ENCODE measurements at regions not wholly inside any gene's neighbourhood (a gene's known extent, or its start where the extent isn't known, plus 50 kb on each side); places are given as distances from the start of the nearest gene placed in this dataset.

DNA sequence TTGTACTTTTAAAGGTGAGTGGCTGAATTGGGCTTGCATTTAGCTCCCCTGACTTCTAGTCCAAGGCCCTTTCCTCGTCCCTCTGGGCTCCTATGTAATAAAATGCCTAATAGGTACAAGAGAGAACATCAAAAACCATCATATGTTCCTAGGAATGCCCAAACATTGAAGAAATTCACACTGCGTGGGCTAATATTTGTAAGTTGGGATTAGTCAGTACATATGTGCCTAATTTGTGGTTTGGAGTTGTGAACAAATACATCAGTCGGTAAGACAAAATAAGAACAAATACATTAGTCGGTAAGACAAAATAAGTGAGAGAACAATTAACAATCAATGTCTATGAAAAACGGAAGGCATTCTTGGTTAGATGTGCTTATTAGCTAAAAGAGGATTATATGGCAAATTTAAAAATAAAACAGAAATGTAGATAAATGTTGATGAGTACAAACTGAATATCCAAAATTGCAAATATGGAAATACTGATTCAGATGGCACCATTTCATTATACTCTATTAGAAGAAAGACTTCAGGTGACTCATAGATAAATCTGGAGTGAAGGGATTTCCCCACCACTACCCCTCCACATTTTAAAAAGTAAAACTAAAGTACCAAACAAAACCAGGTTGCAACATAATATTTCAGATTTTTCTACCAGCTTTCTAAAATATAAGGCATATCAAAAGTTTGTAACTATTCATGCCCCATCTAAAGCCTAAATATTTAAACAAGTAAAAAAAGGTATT lies 325.4 kb downstream of the ZEB2 start:
- Mint-ChIP-seq H3K4me3 (peak overlapping the region; percentile 41), H3K9me3 (no peaks in the 10 kb centered on the region), H3K4me1 (peaks cover 34% of the 10 kb centered on the region), H3K36me3 (peaks cover 24% of the 10 kb centered on the region), H3K27ac (peak overlapping the region; percentile 89)
- no peak for DNase-seq (ENCODE audit: low spot score in 2 of 2)
- ATAC-seq: peak; percentile 72

DNA sequence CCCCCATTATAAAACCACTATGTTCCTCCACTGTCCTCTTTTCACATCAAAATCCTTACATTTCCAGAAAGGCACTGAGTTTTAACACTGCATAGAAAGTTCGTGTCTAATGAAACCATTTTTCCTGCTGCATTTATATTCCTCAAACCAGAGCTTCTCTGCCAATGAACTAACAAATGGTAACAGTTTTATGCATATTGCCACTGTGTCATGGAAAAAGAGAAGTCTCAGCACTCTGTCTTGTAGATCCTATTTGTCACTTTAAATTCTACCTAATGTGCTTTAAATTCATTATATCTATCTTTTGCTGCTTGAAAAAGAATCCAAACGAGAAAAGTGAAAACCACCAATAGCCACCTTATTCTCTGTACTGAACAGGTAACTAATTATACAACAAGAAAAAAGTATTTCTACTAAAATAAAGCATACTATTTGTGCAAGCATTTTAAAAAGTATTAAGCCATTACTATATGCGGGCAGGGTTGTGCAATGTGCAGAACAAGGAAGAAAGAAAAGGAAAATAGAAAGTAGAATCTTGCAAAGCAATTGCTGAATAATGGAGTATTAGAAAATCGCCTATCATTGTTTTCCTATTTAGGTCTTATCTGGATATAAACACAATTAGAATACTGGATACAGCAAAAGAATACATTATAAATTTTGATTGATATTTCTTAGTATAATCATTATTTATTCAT lies 328.9 kb downstream of the ZEB2 start:
- H3K27ac Mint-ChIP-seq: no peak overlapping the region
- H3K36me3 Mint-ChIP-seq: peaks cover 27% of the 10 kb centered on the region
- no peak for DNase-seq (ENCODE audit: low spot score in 2 of 2)
- ATAC-seq: no peak
- H3K4me1 Mint-ChIP-seq: peaks cover 32% of the 10 kb centered on the region
- no peak overlapping the region for H3K4me3 Mint-ChIP-seq
- H3K9me3 Mint-ChIP-seq: no peaks in the 10 kb centered on the region

DNA sequence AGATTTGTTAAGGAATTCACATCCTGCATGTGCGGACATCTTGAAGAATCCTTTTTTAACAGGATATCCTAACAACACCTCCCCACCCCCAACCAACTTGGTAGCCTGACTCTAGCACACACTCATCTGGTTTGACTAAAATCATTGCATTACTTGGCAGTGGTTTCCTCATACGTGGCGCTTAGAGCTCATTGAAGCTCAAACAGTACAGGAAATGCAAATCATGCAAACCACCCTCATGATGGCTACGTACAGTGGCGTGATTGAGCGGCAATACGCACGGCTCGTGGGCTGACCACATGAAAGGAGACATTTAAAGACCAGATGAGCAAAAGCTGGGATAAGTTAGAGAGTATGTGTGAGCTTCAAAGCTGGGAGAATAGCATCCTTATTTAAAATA lies 336.2 kb downstream of the ZEB2 start:
- Mint-ChIP-seq H3K4me1 (peaks cover 49% of the 10 kb centered on the region), H3K27ac (peak overlapping the region; percentile 92), H3K4me3 (peak overlapping the region; percentile 43), H3K36me3 (peaks cover 39% of the 10 kb centered on the region), H3K9me3 (no peaks in the 10 kb centered on the region)
- peak; percentile 53 to 80 for DNase-seq (ENCODE audit: low spot score in 2 of 2)
- peak; percentile 100 for ATAC-seq

DNA sequence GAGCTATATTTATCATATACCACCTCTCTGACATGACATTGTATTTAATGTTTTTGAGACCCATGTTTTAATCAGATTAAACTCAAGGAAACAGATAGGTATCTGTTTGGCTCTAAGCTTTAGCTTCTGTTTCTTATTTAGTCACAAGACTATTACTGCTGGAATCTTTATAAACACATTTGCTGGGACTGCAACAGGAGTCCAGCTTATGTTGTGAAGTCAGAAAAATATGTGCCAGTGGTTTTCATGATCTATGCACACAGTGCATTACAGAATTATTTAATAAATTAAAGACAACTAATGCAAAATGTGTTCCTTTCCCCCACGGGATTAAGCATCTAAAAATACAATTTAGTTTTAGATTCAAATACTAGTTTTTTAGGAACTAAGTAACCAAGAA lies 338.9 kb downstream of the ZEB2 start:
- Mint-ChIP-seq H3K36me3 (peaks cover 30% of the 10 kb centered on the region), H3K9me3 (peaks cover 3% of the 10 kb centered on the region), H3K4me3 (no peak overlapping the region), H3K4me1 (peaks cover 24% of the 10 kb centered on the region), H3K27ac (peak overlapping the region; percentile 88)
- no peak for DNase-seq (ENCODE audit: low spot score in 2 of 2)
- ATAC-seq: no peak

DNA sequence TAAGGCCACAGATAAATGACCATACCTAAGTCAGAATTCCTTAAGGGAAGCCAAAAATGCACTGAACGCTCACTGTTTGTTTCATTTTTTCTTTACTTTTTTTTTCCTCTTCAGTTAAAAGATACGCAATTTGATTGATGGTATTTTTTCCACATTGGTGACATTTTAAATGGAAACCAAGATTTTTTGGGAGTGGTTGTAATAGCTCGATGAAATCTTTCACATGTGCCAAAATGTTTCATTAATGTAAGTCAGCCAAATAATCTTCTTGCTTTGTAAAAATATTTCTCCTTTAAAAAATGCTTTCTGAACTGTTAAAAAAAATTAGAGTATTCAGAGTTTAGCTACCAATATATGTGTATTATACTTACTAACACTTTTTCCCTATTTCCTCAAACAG lies 339.8 kb downstream of the ZEB2 start:
- no peak overlapping the region for H3K4me3 Mint-ChIP-seq
- ATAC-seq: no peak
- H3K9me3 Mint-ChIP-seq: peaks cover 3% of the 10 kb centered on the region
- H3K36me3 Mint-ChIP-seq: peaks cover 30% of the 10 kb centered on the region
- peak overlapping the region; percentile 88 for H3K27ac Mint-ChIP-seq
- DNase-seq (ENCODE audit: low spot score in 2 of 2): no peak
- peaks cover 15% of the 10 kb centered on the region for H3K4me1 Mint-ChIP-seq

DNA sequence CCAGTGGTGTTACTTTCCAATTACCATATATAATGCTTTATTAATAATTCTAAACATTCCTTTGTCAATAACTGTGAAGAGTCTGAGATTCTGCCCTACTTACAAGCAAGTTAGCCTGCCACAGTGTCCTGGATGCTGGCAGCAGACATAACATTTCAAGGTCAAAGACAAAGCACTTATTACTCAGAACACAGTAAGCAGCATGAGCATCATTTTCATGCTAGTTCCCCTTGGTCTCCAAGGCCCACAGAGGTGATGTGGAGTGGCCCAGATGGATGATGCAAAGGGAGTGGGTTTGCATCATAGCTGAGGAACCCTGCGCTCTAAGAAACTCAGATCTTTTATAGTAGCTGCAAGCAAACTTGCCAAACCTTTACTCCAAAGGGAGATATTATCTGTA lies 349.7 kb downstream of the ZEB2 start:
- peaks cover 4% of the 10 kb centered on the region for H3K9me3 Mint-ChIP-seq
- no peak for ATAC-seq
- no peak overlapping the region for H3K27ac Mint-ChIP-seq
- peaks cover 7% of the 10 kb centered on the region for H3K36me3 Mint-ChIP-seq
- H3K4me1 Mint-ChIP-seq: no peaks in the 10 kb centered on the region
- DNase-seq (ENCODE audit: low spot score in 2 of 2): no peak
- no peak overlapping the region for H3K4me3 Mint-ChIP-seq

DNA sequence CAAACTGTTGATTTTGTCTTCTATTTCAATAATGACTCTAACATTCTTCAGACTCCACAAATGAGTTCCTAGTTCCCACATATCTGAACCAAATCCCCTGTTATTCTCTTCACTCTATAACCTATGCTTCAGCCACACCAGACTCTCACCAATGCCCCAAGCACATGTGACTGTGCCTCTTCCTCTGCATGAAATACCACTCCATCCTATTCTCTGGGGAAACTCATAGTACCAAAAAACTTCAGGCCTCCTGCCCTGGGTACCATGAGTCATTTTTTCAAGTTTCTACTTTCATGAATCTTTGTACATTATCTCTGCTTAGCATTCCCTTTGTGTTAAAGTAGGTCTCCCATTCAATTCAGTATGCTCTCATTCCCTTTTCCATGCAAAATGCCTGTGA lies 353.2 kb downstream of the ZEB2 start:
- no peak overlapping the region for H3K4me3 Mint-ChIP-seq
- no peak for DNase-seq (ENCODE audit: low spot score in 2 of 2)
- ATAC-seq: peak; percentile 88
- H3K9me3 Mint-ChIP-seq: no peaks in the 10 kb centered on the region
- H3K4me1 Mint-ChIP-seq: peaks cover 12% of the 10 kb centered on the region
- H3K27ac Mint-ChIP-seq: no peak overlapping the region
- H3K36me3 Mint-ChIP-seq: peaks cover 6% of the 10 kb centered on the region

DNA sequence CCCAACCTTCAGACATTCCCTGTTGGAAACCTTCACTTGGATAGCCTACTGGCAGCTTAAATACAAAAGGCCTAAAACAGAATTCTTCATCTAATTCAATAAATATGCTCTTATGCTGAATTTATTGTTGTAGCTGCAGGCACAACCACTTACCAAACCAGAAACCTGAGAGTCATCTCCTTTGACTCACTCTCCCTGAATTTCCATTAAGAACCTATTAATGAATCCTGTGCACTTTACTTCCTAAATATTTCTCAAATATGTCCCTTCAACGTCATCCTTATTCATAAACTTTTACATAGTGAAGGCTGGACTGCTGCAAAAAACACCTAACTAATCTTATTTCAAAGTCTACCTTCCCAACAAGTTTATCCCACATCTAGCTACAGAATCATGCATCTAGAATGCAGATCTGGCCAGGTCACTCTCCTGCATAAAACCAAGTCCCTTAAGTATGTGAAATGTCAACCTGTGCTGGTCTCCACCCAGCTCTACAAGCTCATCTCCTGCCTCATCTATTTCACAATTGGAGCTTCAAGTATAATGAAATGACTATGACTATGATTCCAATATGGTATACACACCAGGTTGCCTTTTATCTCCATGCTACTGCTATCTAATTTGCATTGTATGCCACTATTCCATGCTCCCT lies 354.2 kb downstream of the ZEB2 start:
- Mint-ChIP-seq H3K9me3 (no peaks in the 10 kb centered on the region), H3K4me3 (no peak overlapping the region), H3K4me1 (peaks cover 14% of the 10 kb centered on the region), H3K27ac (no peak overlapping the region), H3K36me3 (peaks cover 11% of the 10 kb centered on the region)
- ATAC-seq (no peak), DNase-seq (ENCODE audit: low spot score in 2 of 2) (no peak)

DNA sequence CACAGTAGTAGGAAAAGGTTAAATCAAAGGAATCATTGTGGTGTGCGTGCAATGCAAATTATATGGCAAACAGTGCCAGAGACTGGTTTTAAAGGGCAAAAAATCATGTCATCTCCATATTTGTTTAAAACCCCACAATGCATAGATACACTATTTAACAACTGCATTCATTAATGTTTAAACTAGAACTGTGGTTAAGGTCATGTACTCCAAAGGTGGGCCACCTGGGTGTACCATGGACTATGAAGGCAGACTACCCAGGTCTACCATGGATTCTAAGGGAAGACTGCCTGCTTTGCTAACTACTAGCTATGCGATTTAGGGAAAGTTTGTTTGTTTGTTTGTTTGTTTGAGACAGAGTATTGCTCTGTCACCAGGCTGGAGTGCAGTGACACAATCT lies 356.3 kb downstream of the ZEB2 start:
- no peak overlapping the region for H3K27ac Mint-ChIP-seq
- H3K4me1 Mint-ChIP-seq: peaks cover 14% of the 10 kb centered on the region
- no peaks in the 10 kb centered on the region for H3K9me3 Mint-ChIP-seq
- H3K4me3 Mint-ChIP-seq: no peak overlapping the region
- ATAC-seq: no peak
- H3K36me3 Mint-ChIP-seq: peaks cover 11% of the 10 kb centered on the region
- no peak for DNase-seq (ENCODE audit: low spot score in 2 of 2)

DNA sequence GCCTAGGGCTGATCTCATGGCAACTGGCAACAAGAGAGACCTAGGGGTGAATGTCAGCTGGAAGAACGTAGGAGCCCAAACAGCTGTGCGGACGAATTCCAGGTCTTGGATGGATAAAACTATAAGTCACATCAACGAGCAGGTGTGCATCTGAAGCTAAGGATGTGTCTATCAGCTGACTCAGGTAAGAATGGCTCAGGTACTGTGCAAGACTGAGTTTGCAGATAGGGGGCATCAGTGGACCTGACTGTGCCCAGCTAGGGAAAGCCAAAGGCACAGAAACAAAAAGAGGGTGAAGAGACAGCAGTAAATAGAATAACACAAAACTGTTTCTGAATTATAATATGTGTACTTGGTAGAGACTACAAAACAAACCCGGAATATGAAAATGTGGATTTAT lies 357.3 kb downstream of the ZEB2 start:
- Mint-ChIP-seq H3K4me3 (no peak overlapping the region), H3K27ac (no peak overlapping the region), H3K9me3 (no peaks in the 10 kb centered on the region), H3K36me3 (peaks cover 11% of the 10 kb centered on the region), H3K4me1 (peaks cover 14% of the 10 kb centered on the region)
- ATAC-seq (peak; percentile 65), DNase-seq (ENCODE audit: low spot score in 2 of 2) (no peak)

DNA sequence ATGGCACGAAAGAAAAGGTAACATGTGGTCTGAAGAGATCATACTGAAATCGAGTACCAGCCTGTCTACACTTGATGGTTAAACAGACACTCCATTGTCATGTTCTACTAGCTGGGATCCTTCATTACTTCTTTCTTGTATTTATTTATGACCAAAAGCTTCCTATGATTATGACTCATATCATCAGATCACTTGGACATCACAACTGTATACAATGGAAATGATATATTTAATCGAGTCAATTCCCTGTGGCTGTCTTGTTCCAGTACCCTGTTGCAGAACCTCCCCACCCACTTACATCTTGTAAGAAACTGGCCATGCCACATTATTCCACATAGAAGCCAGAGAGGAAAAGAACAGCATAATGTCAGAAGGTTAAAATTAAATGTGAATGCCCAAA lies 358.9 kb downstream of the ZEB2 start:
- H3K4me1 Mint-ChIP-seq: peaks cover 22% of the 10 kb centered on the region
- peaks cover 13% of the 10 kb centered on the region for H3K36me3 Mint-ChIP-seq
- DNase-seq (ENCODE audit: low spot score in 2 of 2): no peak
- no peak overlapping the region for H3K4me3 Mint-ChIP-seq
- H3K9me3 Mint-ChIP-seq: no peaks in the 10 kb centered on the region
- ATAC-seq: no peak
- H3K27ac Mint-ChIP-seq: no peak overlapping the region

DNA sequence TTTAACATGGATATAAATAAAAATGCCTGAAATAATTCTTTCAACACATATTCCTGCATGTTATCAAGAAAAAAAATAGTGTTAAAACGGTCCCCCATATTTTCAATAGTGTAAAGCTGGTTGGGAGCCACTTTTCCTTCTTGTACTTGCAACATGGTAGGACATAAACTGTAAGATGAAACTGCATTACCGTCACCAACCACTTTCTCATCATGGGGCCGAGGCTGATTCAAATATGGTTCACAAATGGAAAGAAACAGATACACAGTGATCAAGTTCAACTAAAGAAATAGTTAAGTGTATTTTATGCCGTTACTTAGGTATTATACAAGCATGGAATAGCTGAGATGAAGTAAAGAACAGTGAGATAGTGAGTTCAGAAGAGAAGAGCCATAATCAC lies 360.7 kb downstream of the ZEB2 start:
- peaks cover 22% of the 10 kb centered on the region for H3K4me1 Mint-ChIP-seq
- H3K27ac Mint-ChIP-seq: no peak overlapping the region
- ATAC-seq (no peak), DNase-seq (ENCODE audit: low spot score in 2 of 2) (no peak)
- no peaks in the 10 kb centered on the region for H3K9me3 Mint-ChIP-seq
- peaks cover 15% of the 10 kb centered on the region for H3K36me3 Mint-ChIP-seq
- no peak overlapping the region for H3K4me3 Mint-ChIP-seq

DNA sequence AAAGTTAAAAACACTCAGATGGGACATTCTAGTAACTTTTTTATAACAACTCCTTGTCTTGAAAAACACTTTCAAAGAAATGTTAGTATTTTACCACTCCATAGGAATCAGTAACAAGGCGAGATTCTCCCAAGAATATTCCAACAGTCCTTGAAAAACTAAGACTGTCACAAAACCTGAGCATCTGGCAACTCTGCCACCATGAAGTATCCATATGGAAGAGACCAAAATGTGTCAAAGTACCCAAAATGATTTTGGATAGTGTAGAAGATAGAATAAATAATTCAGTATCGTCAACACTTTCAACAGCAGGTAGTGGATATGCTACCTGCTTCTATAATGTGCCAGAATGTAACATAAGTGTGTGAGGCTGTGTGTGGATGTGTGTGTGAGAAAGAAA lies 361.8 kb downstream of the ZEB2 start:
- Mint-ChIP-seq H3K36me3 (peaks cover 15% of the 10 kb centered on the region), H3K4me1 (peaks cover 22% of the 10 kb centered on the region), H3K27ac (no peak overlapping the region), H3K9me3 (no peaks in the 10 kb centered on the region), H3K4me3 (no peak overlapping the region)
- ATAC-seq (no peak), DNase-seq (ENCODE audit: low spot score in 2 of 2) (no peak)

DNA sequence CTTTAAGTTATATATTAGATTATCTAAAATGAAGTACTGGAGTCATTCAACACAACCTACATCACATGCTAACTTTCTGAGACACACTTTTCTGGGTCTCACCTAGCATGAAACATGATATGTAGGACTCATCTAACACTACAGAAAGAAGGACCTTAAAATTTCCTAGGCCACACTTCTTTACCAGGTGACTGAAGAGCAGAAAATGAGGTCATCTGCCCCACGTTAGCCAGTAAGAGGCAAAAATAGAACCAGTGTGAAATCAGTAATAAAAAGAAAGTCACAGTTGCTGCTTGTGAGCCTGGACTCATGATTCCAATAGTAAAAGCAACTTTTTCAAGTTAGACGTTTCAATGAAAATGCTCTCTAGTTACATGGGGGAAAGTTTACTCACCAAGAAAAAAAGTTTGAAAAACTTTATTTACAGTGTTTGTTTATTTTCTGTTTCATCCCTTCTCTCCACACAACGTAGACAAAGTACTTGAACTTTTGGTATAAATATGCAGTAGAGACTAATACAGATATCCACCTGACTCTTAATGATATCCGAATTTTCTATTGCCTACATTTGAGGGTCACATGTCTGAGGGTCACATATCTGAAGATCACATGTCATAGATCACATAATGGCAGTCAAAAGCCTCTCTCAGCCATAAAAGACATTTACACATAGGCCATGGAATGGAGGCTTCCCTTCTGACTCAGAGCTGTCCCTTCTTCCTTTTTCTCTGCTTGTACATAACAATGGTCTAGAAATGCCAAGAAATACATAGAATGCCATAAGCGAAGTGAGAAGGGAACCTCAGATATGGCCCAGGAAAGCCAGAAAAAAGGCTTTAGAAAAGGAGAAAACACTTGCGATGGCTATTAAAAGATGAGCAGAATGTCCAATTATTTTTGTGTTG lies 362.9 kb downstream of the ZEB2 start:
- no peaks in the 10 kb centered on the region for H3K9me3 Mint-ChIP-seq
- no peak overlapping the region for H3K4me3 Mint-ChIP-seq
- no peak for DNase-seq (ENCODE audit: low spot score in 2 of 2)
- H3K36me3 Mint-ChIP-seq: peaks cover 9% of the 10 kb centered on the region
- H3K4me1 Mint-ChIP-seq: peaks cover 18% of the 10 kb centered on the region
- peak; percentile 87 for ATAC-seq
- H3K27ac Mint-ChIP-seq: peak overlapping the region; percentile 8

DNA sequence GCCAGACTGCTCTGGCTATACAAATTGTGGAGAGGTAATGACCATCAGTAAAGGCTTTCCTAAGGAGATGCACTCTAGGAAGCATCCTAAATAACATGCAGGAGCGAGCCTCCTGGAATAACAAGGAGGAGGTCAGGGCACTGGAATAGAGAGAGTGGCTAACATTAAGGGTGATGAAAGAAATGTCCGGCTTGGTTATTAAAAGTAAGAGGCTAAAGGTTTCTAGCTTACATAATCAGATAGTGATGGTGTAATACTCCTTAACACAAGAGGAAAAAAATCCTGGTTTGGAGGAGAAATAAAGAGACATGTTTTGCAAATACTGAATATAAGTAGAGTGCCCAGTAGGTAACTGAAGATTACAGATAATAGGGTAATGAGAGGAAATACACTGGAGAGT lies 365.7 kb downstream of the ZEB2 start:
- Mint-ChIP-seq H3K4me1 (peaks cover 20% of the 10 kb centered on the region), H3K4me3 (no peak overlapping the region), H3K36me3 (peaks cover 5% of the 10 kb centered on the region), H3K9me3 (no peaks in the 10 kb centered on the region), H3K27ac (no peak overlapping the region)
- DNase-seq (ENCODE audit: low spot score in 2 of 2): no peak
- no peak for ATAC-seq

Measured in stimulated activated effector memory CD8-positive, alpha-beta T cell treated with anti-CD3 and anti-CD28 coated beads, Interleukin-12 subunit alpha, Interleukin-12 subunit beta, amount 100 ng/mL, for 72 hours (primary cell).